ENCODE measurements at regions not wholly inside any gene's neighbourhood (a gene's known extent, or its start where the extent isn't known, plus 50 kb on each side); places are given as distances from the start of the nearest gene placed in this dataset.

DNA sequence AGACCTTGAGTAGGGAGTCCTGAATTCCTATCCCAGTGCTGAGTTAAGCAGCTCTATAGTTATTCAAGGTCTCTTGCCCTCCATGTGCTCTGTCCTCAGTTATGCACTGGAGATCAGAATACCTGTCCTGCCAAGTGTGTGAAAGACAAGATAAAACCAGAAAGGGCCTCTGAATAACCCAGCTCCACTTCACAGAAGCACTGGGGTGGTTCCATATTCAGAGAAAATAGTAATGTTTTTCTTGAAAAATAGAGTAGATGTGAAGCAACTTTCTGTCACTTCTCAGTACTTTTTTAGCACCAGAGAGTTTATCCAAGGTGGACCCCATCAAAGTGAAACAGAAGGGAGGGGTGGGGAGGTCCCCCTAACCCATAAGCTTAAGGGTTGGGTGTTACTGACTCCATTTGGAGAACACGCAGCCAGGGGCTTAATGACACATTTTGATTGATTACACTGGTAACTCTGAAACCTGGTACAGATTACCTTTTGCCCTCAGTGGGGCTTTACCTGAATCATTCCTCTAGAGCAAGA is 509.8 kb upstream of the JARID2 start:
- intact Hi-C loops (cut with micrococcal nuclease): no loop called here
- H3K4me3 ChIP-seq: no peak overlapping the region
- no peak for DNase-seq
- TF ChIP-seq, protein P1, sequence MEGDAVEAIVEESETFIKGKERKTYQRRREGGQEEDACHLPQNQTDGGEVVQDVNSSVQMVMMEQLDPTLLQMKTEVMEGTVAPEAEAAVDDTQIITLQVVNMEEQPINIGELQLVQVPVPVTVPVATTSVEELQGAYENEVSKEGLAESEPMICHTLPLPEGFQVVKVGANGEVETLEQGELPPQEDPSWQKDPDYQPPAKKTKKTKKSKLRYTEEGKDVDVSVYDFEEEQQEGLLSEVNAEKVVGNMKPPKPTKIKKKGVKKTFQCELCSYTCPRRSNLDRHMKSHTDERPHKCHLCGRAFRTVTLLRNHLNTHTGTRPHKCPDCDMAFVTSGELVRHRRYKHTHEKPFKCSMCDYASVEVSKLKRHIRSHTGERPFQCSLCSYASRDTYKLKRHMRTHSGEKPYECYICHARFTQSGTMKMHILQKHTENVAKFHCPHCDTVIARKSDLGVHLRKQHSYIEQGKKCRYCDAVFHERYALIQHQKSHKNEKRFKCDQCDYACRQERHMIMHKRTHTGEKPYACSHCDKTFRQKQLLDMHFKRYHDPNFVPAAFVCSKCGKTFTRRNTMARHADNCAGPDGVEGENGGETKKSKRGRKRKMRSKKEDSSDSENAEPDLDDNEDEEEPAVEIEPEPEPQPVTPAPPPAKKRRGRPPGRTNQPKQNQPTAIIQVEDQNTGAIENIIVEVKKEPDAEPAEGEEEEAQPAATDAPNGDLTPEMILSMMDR (IDR thresholded peaks at IDR 0.05; ENCODE audit: borderline replicate concordance): no peak
- no peaks in the 10 kb centered on the region for H3K36me3 ChIP-seq
- peaks cover 7% of the 10 kb centered on the region for H3K4me1 ChIP-seq
- no peaks in the 10 kb centered on the region for H3K27me3 ChIP-seq (ENCODE audit: low read depth)
- no peak overlapping the region for H3K27ac ChIP-seq (replicated peaks)
- H3K9me3 ChIP-seq (replicated peaks): no peaks in the 10 kb centered on the region

- no peaks in the 10 kb centered on the region for H3K9me3 ChIP-seq (replicated peaks)
- H3K4me1 ChIP-seq: peaks cover 7% of the 10 kb centered on the region
- H3K4me3 ChIP-seq: no peak overlapping the region
- no peaks in the 10 kb centered on the region for H3K36me3 ChIP-seq
- H3K27me3 ChIP-seq (ENCODE audit: low read depth): no peaks in the 10 kb centered on the region
- intact Hi-C loops (cut with micrococcal nuclease): no loop called here
- no peak overlapping the region for H3K27ac ChIP-seq (replicated peaks)
- TF ChIP-seq, protein P1 (IDR thresholded peaks at IDR 0.05; ENCODE audit: borderline replicate concordance): no peak
- DNase-seq: no peak
These were observed 509.3 kb upstream of the JARID2 start for GRCh38 chr6:14736554-14736953.

DNA sequence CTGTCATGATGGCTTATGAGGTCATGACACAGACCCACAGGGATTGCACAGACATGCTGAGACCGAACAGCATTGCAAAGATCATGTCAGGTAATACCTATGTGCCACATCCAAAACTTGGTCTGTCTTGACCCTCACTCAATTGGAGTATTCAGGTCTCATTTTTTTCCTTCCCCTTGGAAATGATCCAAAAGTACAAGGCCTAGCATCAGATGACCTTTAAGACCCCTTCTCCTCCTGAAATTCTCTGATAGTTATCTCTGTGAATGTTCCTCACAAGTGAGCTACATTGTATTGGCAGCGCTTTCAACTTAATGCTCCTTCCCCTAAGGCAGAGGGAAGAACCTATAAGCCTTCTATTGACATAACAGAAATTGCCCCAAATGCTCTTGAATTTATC is 507.4 kb upstream of the JARID2 start:
- intact Hi-C loops (cut with micrococcal nuclease): no loop called here
- H3K36me3 ChIP-seq: no peaks in the 10 kb centered on the region
- H3K4me3 ChIP-seq: no peak overlapping the region
- TF ChIP-seq, protein P1 (IDR thresholded peaks at IDR 0.05; ENCODE audit: borderline replicate concordance): no peak
- peaks cover 7% of the 10 kb centered on the region for H3K4me1 ChIP-seq
- no peak overlapping the region for H3K27ac ChIP-seq (replicated peaks)
- H3K27me3 ChIP-seq (ENCODE audit: low read depth): no peaks in the 10 kb centered on the region
- no peak for DNase-seq
- no peaks in the 10 kb centered on the region for H3K9me3 ChIP-seq (replicated peaks)

DNA sequence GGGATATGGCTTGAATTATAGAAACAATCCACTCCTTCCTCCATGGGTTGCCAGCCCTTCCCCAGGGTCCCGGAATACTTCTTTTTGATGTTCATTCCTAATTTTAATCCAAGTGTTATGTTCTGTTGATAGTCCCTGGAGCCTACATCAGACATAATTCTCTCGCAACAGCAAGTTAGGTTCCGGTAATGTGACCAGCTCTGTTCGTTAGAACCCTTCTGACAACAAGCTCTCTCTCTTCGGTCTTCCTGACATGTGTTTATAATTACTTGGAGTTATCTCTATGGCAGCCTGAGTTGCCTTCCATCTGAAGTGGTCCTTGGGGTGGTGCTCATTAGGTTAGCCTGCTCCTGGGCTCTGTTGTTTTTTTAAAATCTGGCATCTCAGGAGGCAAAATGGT is 506.9 kb upstream of the JARID2 start:
- H3K9me3 ChIP-seq (replicated peaks): no peaks in the 10 kb centered on the region
- intact Hi-C loops (cut with micrococcal nuclease): no loop called here
- H3K4me1 ChIP-seq: peaks cover 7% of the 10 kb centered on the region
- H3K36me3 ChIP-seq: no peaks in the 10 kb centered on the region
- H3K27me3 ChIP-seq (ENCODE audit: low read depth): no peaks in the 10 kb centered on the region
- no peak overlapping the region for H3K27ac ChIP-seq (replicated peaks)
- TF ChIP-seq, protein P1 (IDR thresholded peaks at IDR 0.05; ENCODE audit: borderline replicate concordance): no peak
- H3K4me3 ChIP-seq: no peak overlapping the region
- no peak for DNase-seq

DNA sequence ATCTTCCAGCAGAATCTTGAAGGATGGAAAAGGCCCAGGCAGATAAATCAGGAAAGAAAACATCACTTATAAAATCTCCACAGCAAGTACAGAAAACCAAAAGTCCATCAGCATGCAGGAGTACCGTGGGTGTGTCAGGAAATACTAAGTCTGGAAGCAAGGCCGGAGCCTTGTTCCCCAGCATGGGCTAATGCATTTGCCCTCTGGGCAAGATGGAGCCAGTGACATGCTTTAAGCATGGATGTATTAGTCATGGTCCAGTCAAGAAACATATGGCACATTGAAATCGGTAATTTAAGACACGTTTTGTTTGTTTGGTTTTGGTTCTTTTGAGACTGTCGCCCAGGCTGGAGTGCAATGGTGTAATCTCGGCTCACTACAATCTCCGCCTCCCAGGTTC is 506.0 kb upstream of the JARID2 start:
- H3K4me3 ChIP-seq: no peak overlapping the region
- H3K36me3 ChIP-seq: no peaks in the 10 kb centered on the region
- no peaks in the 10 kb centered on the region for H3K9me3 ChIP-seq (replicated peaks)
- no peak overlapping the region for H3K27ac ChIP-seq (replicated peaks)
- no peaks in the 10 kb centered on the region for H3K27me3 ChIP-seq (ENCODE audit: low read depth)
- intact Hi-C loops (cut with micrococcal nuclease): no loop called here
- TF ChIP-seq, protein P1 (IDR thresholded peaks at IDR 0.05; ENCODE audit: borderline replicate concordance): no peak
- no peak for DNase-seq
- peaks cover 7% of the 10 kb centered on the region for H3K4me1 ChIP-seq
